ENCODE measurements at regions not wholly inside any gene's neighbourhood (a gene's known extent, or its start where the extent isn't known, plus 50 kb on each side); places are given as distances from the start of the nearest gene placed in this dataset.

- Histone ChIP-seq H3K23ac (ENCODE audit: insufficient read length, low read depth, low read length) (no peak overlapping the region), H3K23me2 (ENCODE audit: insufficient read length, low read depth, low read length, poor library complexity, severe bottlenecking) (no peaks in the 10 kb centered on the region), H2AK5ac (ENCODE audit: insufficient read length, low read length) (no peak overlapping the region), H3K4ac (ENCODE audit: low read depth, low read length) (no peak overlapping the region), H2AFZ (ENCODE audit: low read length) (no peak overlapping the region), H3K9me3 (ENCODE audit: control insufficient read depth, low read depth, low read length) (no peaks in the 10 kb centered on the region), H4K8ac (replicated peaks; ENCODE audit: insufficient read length, low read depth, low read length) (no peak overlapping the region), H3K27me3 (ENCODE audit: insufficient read depth, low read length) (no peaks in the 10 kb centered on the region), H3K56ac (ENCODE audit: insufficient read length, low read depth, low read length) (no peak overlapping the region), H3K4me2 (ENCODE audit: insufficient read depth, insufficient read length, low read length) (no peak overlapping the region), H2BK20ac (ENCODE audit: low read depth, low read length, poor library complexity, severe bottlenecking) (no peak overlapping the region), H3K14ac (ENCODE audit: insufficient read depth, low read length) (no peak overlapping the region), H3K18ac (ENCODE audit: insufficient read length, low read depth, low read length) (no peak overlapping the region), H2BK12ac (ENCODE audit: insufficient read length, low read depth, low read length) (no peak overlapping the region), H4K91ac (ENCODE audit: insufficient read length, low read depth, low read length) (no peak overlapping the region), H3K4me1 (ENCODE audit: insufficient read depth, low read length) (peaks cover 2% of the 10 kb centered on the region; the same call in 1 of the 2 replicates), H3K79me1 (ENCODE audit: insufficient read depth, low read depth, low read length, poor library complexity, severe bottlenecking) (no peaks in the 10 kb centered on the region), H3T11ph (ENCODE audit: low read length) (no peak overlapping the region), H2BK15ac (ENCODE audit: low read depth, low read length) (no peak overlapping the region), H2BK120ac (ENCODE audit: low read depth, low read length, poor library complexity, severe bottlenecking) (no peak overlapping the region), H3K27ac (ENCODE audit: insufficient read length, low read depth, low read length) (no peak overlapping the region), H4K5ac (ENCODE audit: insufficient read length, low read depth, low read length) (no peak overlapping the region), H2BK5ac (ENCODE audit: insufficient read length, low read length) (no peak overlapping the region), H4K20me1 (ENCODE audit: control insufficient read depth, insufficient read depth, insufficient read length) (no peaks in the 10 kb centered on the region), H3K79me2 (ENCODE audit: insufficient read depth, low read length) (no peaks in the 10 kb centered on the region), H3K9ac (ENCODE audit: extremely low read depth, insufficient read length, low read length) (no peak overlapping the region)
- no peaks in the 10 kb centered on the region for H3K27me3 Mint-ChIP-seq (ENCODE audit: low read depth)
- no peak for TF ChIP-seq CTCF (conservative IDR thresholded peaks at IDR 0.05)
- WGBS (ENCODE audit: extremely low coverage, insufficient read length, low lambda C conversion rate), result no CpG with 5 or more reads among the region's 4 CpGs
- no peaks in the 10 kb centered on the region for H3K9me3 Mint-ChIP-seq
- no peak for DNase-seq
- H3K27ac Mint-ChIP-seq, result no peak overlapping the region
- H3K4me1 Mint-ChIP-seq, result peaks cover 11 to 14% of the 10 kb centered on the region in 2 experiments
- H3K4me3 Mint-ChIP-seq, result no peak overlapping the region
- no peaks in the 10 kb centered on the region for H3K36me3 Mint-ChIP-seq (ENCODE audit: insufficient read depth in 1 of 3, low read depth in 3 of 3)
Measured at GRCh38 chr6:119801056-119801455, 451.5 kb upstream of the MAN1A1 start.

Data from H9 (cell line).